Osteoblast (primary cell): ENCODE measurements at regions not wholly inside any gene's neighbourhood (a gene's known extent, or its start where the extent isn't known, plus 50 kb on each side); places are given as distances from the start of the nearest gene placed in this dataset.

ENCODE experiments used
- DNase-seq: peaks from one replicate; pipeline ENCODE4 v3.0.0; 2011; ENCODE audit warnings: low spot score, mixed read lengths; ENCODE audit not compliant: insufficient read length; ENCODE audit errors: missing footprints
- H2AFZ ChIP-seq: 2 replicates; pipeline ENCODE4 v1.6.0; 2011; ENCODE audit warnings: mild to moderate bottlenecking, low read length
- H3K27ac ChIP-seq: 2 replicates; pipeline ENCODE4 v1.5.1; 2011; ENCODE audit warnings: mild to moderate bottlenecking, low read depth, low read length, moderate library complexity
- H3K27me3 ChIP-seq: 2 replicates; pipeline ENCODE4 v1.6.0; 2012; ENCODE audit warnings: mild to moderate bottlenecking, control low read depth, inconsistent platforms, low read length, moderate library complexity; ENCODE audit not compliant: insufficient read depth
- H3K36me3 ChIP-seq: 2 replicates; pipeline ENCODE4 v1.5.1; 2011; ENCODE audit warnings: mild to moderate bottlenecking, low read length, control low read depth, moderate library complexity; ENCODE audit not compliant: insufficient read depth
- H3K4me1 ChIP-seq: 2 replicates; pipeline ENCODE4 v1.5.1; 2011; ENCODE audit warnings: mild to moderate bottlenecking, low read length, control low read depth, moderate library complexity; ENCODE audit not compliant: insufficient read depth
- H3K4me2 ChIP-seq: 2 replicates; pipeline ENCODE4 v1.6.0; 2011; ENCODE audit warnings: mild to moderate bottlenecking, low read length; ENCODE audit not compliant: insufficient read depth
- H3K4me3 ChIP-seq: fragments of 200-600 bp; sonication (generic); 3 replicates; pipeline ENCODE4 v1.5.1; 2012; ENCODE audit warnings: mild to moderate bottlenecking, low read length, inconsistent platforms; ENCODE audit not compliant: insufficient read depth
- H3K79me2 ChIP-seq: 2 replicates; pipeline ENCODE4 v1.6.0; 2012; ENCODE audit warnings: mild to moderate bottlenecking, low read length, control low read depth, inconsistent platforms; ENCODE audit not compliant: insufficient read depth
- H3K9me3 ChIP-seq: 2 replicates; pipeline ENCODE4 v1.5.1; 2011; ENCODE audit warnings: low read depth, low read length, control low read depth
- H4K20me1 ChIP-seq: 2 replicates; pipeline ENCODE4 v1.6.0; 2012; ENCODE audit warnings: mild to moderate bottlenecking, low read length, control low read depth; ENCODE audit not compliant: insufficient read depth
- CTCF ChIP-seq: IDR thresholded peaks from 2 replicates; pipeline ENCODE4 v1.5.1; 2011; ENCODE audit warnings: mild to moderate bottlenecking, low read depth, low read length, moderate library complexity; ENCODE audit errors: extremely low read depth

GRCh38 chr1:114234408-114235124, 80.9 kb upstream of the SYT6 start:
- Histone ChIP-seq H3K36me3 (no peaks in the 10 kb centered on the region), H3K4me1 (no peaks in the 10 kb centered on the region), H3K27me3 (peaks cover 7% of the 10 kb centered on the region), H3K4me3 (no peak overlapping the region), H3K9me3 (no peaks in the 10 kb centered on the region), H3K4me2 (no peak overlapping the region), H2AFZ (no peak overlapping the region), H4K20me1 (no peaks in the 10 kb centered on the region), H3K27ac (no peak overlapping the region), H3K79me2 (no peaks in the 10 kb centered on the region)
- no peak for DNase-seq
- TF ChIP-seq CTCF = no peak

- no peak overlapping the region for H2AFZ ChIP-seq
- no peaks in the 10 kb centered on the region for H3K9me3 ChIP-seq
- no peak for TF ChIP-seq CTCF
- peaks cover 8% of the 10 kb centered on the region for H3K27me3 ChIP-seq
- H4K20me1 ChIP-seq = no peaks in the 10 kb centered on the region
- H3K4me2 ChIP-seq = no peak overlapping the region
- H3K36me3 ChIP-seq = no peaks in the 10 kb centered on the region
- no peaks in the 10 kb centered on the region for H3K4me1 ChIP-seq
- no peak for DNase-seq
- H3K4me3 ChIP-seq = no peak overlapping the region
- no peaks in the 10 kb centered on the region for H3K79me2 ChIP-seq
- no peak overlapping the region for H3K27ac ChIP-seq
Measured at GRCh38 chr1:114232691-114233090, 79.0 kb upstream of the SYT6 start.

- Histone ChIP-seq H3K27ac (no peak overlapping the region), H4K20me1 (no peaks in the 10 kb centered on the region), H2AFZ (no peak overlapping the region), H3K9me3 (no peaks in the 10 kb centered on the region), H3K36me3 (no peaks in the 10 kb centered on the region), H3K27me3 (peaks cover 14% of the 10 kb centered on the region), H3K4me3 (no peak overlapping the region), H3K4me1 (no peaks in the 10 kb centered on the region), H3K4me2 (no peak overlapping the region), H3K79me2 (no peaks in the 10 kb centered on the region)
- TF ChIP-seq CTCF = no peak
- DNase-seq = no peak
Measured at GRCh38 chr1:114231301-114231700, 77.6 kb upstream of the SYT6 start.

- Histone ChIP-seq H4K20me1 (no peaks in the 10 kb centered on the region), H3K4me2 (no peak overlapping the region), H3K4me3 (no peak overlapping the region), H3K27ac (no peak overlapping the region), H3K9me3 (no peaks in the 10 kb centered on the region), H3K79me2 (no peaks in the 10 kb centered on the region), H3K36me3 (no peaks in the 10 kb centered on the region), H3K27me3 (peaks cover 14% of the 10 kb centered on the region), H3K4me1 (no peaks in the 10 kb centered on the region), H2AFZ (no peak overlapping the region)
- DNase-seq = no peak
- no peak for TF ChIP-seq CTCF
Measured at GRCh38 chr1:114229368-114229767, 75.7 kb upstream of the SYT6 start.
